ENCODE measurements at regions not wholly inside any gene's neighbourhood (a gene's known extent, or its start where the extent isn't known, plus 50 kb on each side); places are given as distances from the start of the nearest gene placed in this dataset.

- DNase-seq, result no peak
Measured at GRCh38 chr6:165077876-165078275, 231.5 kb downstream of the C6orf118 start.

GRCh38 chr6:165071906-165072305 lies 237.5 kb downstream of the C6orf118 start:
- DNase-seq, result no peak

GRCh38 chr6:165060720-165061119 lies 248.7 kb downstream of the C6orf118 start:
- DNase-seq, result no peak

GRCh38 chr6:165059032-165059431 lies 250.4 kb downstream of the C6orf118 start:
- DNase-seq, result no peak

- DNase-seq, result no peak
Measured at GRCh38 chr6:165056292-165056691, 253.1 kb downstream of the C6orf118 start.

GRCh38 chr6:165055231-165055630 lies 254.2 kb downstream of the C6orf118 start:
- no peak for DNase-seq

GRCh38 chr6:165052561-165053480 lies 256.6 kb downstream of the C6orf118 start:
- DNase-seq, result no peak

GRCh38 chr6:165049362-165049761 lies 260.0 kb downstream of the C6orf118 start:
- peak; percentile 41 for DNase-seq

GRCh38 chr6:165047952-165048351 lies 261.5 kb downstream of the C6orf118 start:
- no peak for DNase-seq

- no peak for DNase-seq
Measured at GRCh38 chr6:165045631-165046030, 263.8 kb downstream of the C6orf118 start.

- DNase-seq, result no peak
Measured at GRCh38 chr6:165042912-165043311, 266.5 kb downstream of the C6orf118 start.

- no peak for DNase-seq
Measured at GRCh38 chr6:165040440-165040839, 269.0 kb downstream of the C6orf118 start.

GRCh38 chr6:165034271-165034741 lies 275.1 kb downstream of the C6orf118 start:
- no peak for DNase-seq

- DNase-seq, result no peak
Measured at GRCh38 chr6:165031502-165031901, 277.9 kb downstream of the C6orf118 start.

GRCh38 chr6:165025040-165025439 lies 284.4 kb downstream of the C6orf118 start:
- DNase-seq, result no peak

GRCh38 chr6:165019681-165020080 lies 289.7 kb downstream of the C6orf118 start:
- no peak for DNase-seq

GRCh38 chr6:165015676-165016075 lies 293.7 kb downstream of the C6orf118 start:
- DNase-seq, result no peak

- DNase-seq, result no peak
Measured at GRCh38 chr6:165013701-165014100, 295.7 kb downstream of the C6orf118 start.

- DNase-seq, result no peak
Measured at GRCh38 chr6:165012183-165012582, 297.2 kb downstream of the C6orf118 start.

- DNase-seq, result no peak
Measured at GRCh38 chr6:165010556-165011535, 298.6 kb downstream of the C6orf118 start.

GRCh38 chr6:165008971-165009370 lies 300.4 kb downstream of the C6orf118 start:
- DNase-seq, result no peak

- DNase-seq, result no peak
Measured at GRCh38 chr6:165002866-165003265, 306.5 kb downstream of the C6orf118 start.

- DNase-seq, result no peak
Measured at GRCh38 chr6:165002358-165002757, 307.0 kb downstream of the C6orf118 start.

Data from SHP77 treated with DMSO at 0.1 percent for 48 hours (cell line).